Right lobe of liver (tissue), 6 donors: ENCODE measurements at regions not wholly inside any gene's neighbourhood (a gene's known extent, or its start where the extent isn't known, plus 50 kb on each side); places are given as distances from the start of the nearest gene placed in this dataset.
A peak's percentile ranks its signal among the peaks of the same experiment; 100 is the strongest.

Source experiments
- ATAC-seq, 4 donors: fragments of 200-7000 bp; cut with Tn5 transposase; one replicate each; pipeline ENCODE4 v1.9.1; 2020; ENCODE audit warnings: mild to moderate bottlenecking in 4 of 4, moderate library complexity in 4 of 4
- DNase-seq, 3 donors: peaks; one replicate each; pipeline ENCODE4 v3.0.0-alpha.2; 2020
- H3K27ac ChIP-seq, 3 donors: fragments of 200-600 bp; one replicate each; pipeline ENCODE4 v1.8.0; 2022
- H3K27me3 ChIP-seq, 2 donors: fragments of 200-600 bp; one replicate each; pipeline ENCODE4 v1.8.0; 2022
- H3K36me3 ChIP-seq, 4 donors: fragments of 200-600 bp; sonication (generic) in 1 of 4; one replicate each; pipeline versions ENCODE4 v1.5.1 to v1.8.0; 2017 to 2022; ENCODE audit warnings: control low read depth in 1 of 4
- H3K4me1 ChIP-seq, 4 donors: fragments of 200-600 bp; sonication (generic) in 1 of 4; one replicate each; pipeline versions ENCODE4 v1.5.1 to v1.8.0; 2017 to 2022; ENCODE audit warnings: control low read depth in 1 of 4
- H3K4me3 ChIP-seq, 3 donors: fragments of 200-600 bp; one replicate each; pipeline ENCODE4 v1.8.0; 2022
- H3K9me3 ChIP-seq, 4 donors: fragments of 200-600 bp; sonication (generic) in 1 of 4; one replicate each; pipeline versions ENCODE4 v1.5.1 to v1.8.0; 2017 to 2022; ENCODE audit warnings: control low read depth in 1 of 4
- POLR2A ChIP-seq: fragments of 450-650 bp; IDR thresholded peaks from one replicate; pipeline ENCODE4 v1.6.1; 2017; ENCODE audit warnings: antibody characterized with exemption, mild to moderate bottlenecking
- WGBS: methylation state at CpG from one replicate; pipeline ENCODE4 v1.1.6; 2018; ENCODE audit warnings: low coverage, low lambda C conversion rate; ENCODE audit not compliant: insufficient coverage; ENCODE audit errors: missing lambda C conversion rate; 5-methylcytosine and 5-hydroxymethylcytosine counted together
- intact Hi-C, 2 donors: fragments of 100-400 bp; cut with DNase I; formaldehyde crosslinking; loops; one replicate each; pipeline versions ENCODE4 v1.11.2 to v1.14.1; 2022
- TF ChIP-seq, protein P1 (sequence below), 4 donors: fragments of 200-600 bp in 3 of 4; fragments of 450-650 bp in 1 of 4; IDR thresholded peaks; one replicate each; pipeline versions ENCODE4 v1.5.1 to v1.8.0; 2016 to 2022; ENCODE audit warnings: antibody characterized with exemption in 4 of 4, mild to moderate bottlenecking in 2 of 4
- donor health status: DM: no; HTN: yes; CAD: no.
- donor health status: DM: no; HTN: no; CAD: no.
- donor health status: DM: no; HTN: no; CAD: no.
- donor health status: DM: no; HTN: yes; CAD: no.
- donor health status: DM: no; HTN: yes; CAD: no.

DNA sequence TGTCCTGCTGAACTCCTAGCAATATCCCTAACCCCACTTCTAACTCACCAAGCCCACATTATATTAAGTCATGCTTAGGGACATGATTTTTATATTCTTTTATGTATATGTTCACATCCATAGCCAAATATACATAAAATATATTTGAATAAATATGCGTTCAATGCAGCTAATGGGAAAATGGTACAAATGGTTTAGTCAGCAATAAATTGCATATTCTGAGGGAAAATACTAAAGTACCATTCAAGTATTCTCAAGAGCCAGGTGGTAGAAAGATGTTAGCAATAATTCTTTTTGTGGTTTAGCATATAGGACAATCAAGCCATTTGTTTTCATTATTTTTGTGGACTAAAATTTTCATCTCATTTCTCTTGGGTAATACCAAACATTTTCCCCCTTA, 306.0 kb downstream of the TDRD15 start:
- Histone ChIP-seq H3K9me3 (no peaks in the 10 kb centered on the region), H3K4me3 (no peak overlapping the region), H3K27ac (no peak overlapping the region), H3K4me1 (no peaks in the 10 kb centered on the region), H3K36me3 (no peaks in the 10 kb centered on the region), H3K27me3 (no peaks in the 10 kb centered on the region)
- DNase-seq (no peak), ATAC-seq (no peak)
- intact Hi-C loops: no loop called here
- TF ChIP-seq, protein P1, sequence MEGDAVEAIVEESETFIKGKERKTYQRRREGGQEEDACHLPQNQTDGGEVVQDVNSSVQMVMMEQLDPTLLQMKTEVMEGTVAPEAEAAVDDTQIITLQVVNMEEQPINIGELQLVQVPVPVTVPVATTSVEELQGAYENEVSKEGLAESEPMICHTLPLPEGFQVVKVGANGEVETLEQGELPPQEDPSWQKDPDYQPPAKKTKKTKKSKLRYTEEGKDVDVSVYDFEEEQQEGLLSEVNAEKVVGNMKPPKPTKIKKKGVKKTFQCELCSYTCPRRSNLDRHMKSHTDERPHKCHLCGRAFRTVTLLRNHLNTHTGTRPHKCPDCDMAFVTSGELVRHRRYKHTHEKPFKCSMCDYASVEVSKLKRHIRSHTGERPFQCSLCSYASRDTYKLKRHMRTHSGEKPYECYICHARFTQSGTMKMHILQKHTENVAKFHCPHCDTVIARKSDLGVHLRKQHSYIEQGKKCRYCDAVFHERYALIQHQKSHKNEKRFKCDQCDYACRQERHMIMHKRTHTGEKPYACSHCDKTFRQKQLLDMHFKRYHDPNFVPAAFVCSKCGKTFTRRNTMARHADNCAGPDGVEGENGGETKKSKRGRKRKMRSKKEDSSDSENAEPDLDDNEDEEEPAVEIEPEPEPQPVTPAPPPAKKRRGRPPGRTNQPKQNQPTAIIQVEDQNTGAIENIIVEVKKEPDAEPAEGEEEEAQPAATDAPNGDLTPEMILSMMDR (IDR thresholded peaks at IDR 0.05): no peak
- no peak for TF ChIP-seq POLR2A
- 79% methylated on average over 1 of the region's 1 CpG for WGBS

DNA sequence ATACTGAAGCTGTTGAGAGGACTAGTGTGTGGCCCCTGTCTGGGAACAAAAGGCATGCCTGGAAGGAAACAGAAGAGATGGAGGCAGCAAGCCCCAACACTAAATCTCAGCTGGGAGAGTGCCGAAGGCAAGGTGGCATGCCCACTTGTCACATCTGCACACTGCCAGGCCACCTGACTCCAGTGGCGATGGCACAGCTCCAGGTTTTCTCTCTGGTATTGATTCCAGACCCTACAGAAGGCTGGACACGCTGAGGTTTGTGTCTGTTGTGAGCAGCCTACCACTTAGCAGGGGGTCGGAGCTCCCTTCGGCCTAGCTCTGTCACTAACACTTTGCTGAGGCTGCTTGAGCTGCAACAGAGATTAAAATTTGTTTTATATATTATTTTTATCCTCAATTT, 307.3 kb downstream of the TDRD15 start:
- ATAC-seq (no peak), DNase-seq (no peak)
- Histone ChIP-seq H3K27ac (no peak overlapping the region), H3K27me3 (no peaks in the 10 kb centered on the region), H3K9me3 (no peaks in the 10 kb centered on the region), H3K4me1 (no peaks in the 10 kb centered on the region), H3K36me3 (no peaks in the 10 kb centered on the region), H3K4me3 (no peak overlapping the region)
- TF ChIP-seq, protein P1 (IDR thresholded peaks at IDR 0.05): no peak
- TF ChIP-seq POLR2A: no peak
- intact Hi-C loops: no loop called here
- WGBS: 67% methylated on average over 2 of the region's 5 CpGs

DNA sequence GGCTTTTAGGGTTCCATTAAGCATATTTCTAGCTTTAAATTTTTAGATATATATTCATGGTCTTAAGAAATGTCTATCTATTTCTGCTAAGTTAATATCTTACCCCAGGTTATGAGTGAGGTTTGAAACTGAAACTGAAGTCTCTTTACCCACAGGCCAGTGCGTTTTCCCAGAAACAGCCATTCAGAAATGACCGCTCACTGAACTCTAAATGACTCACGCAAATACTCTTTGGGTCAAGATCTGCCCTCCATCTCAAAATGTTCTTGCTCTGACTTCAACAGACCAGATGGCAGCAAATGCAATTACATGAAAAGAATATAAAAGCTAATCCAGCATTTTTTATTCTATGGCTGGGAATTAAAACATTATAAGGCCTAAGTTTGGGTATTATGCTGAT, 315.2 kb downstream of the TDRD15 start:
- Histone ChIP-seq H3K27ac (no peak overlapping the region), H3K4me3 (no peak overlapping the region), H3K9me3 (no peaks in the 10 kb centered on the region), H3K36me3 (no peaks in the 10 kb centered on the region), H3K27me3 (no peaks in the 10 kb centered on the region), H3K4me1 (no peaks in the 10 kb centered on the region)
- WGBS: 79% methylated on average over 3 of the region's 3 CpGs
- DNase-seq: no peak
- ATAC-seq: peak in 1 of 4 donors; percentile 23
- no peak for TF ChIP-seq POLR2A
- TF ChIP-seq, protein P1 (IDR thresholded peaks at IDR 0.05): no peak
- intact Hi-C loops: no loop called here

DNA sequence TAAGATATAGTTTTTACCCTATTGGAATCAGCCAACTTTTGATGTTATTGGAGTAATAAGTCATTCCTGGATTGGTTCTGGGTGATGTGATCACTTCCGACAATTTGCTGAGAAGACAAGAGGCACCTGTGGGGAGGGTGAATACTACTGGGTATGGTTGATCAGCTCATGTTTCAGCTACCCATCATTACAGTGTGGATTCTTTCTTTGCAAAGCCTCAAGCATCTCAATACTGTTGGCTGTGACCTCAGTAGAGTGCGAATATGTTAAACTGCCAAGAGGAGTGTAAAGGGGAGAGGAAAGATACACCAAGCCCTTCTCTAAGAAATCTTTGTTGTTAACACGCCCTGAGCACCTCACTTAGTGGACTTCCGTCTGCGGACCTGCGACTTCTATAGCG, 317.7 kb downstream of the TDRD15 start:
- WGBS: 66% methylated on average over 2 of the region's 7 CpGs
- no peak for ATAC-seq
- DNase-seq: no peak
- Histone ChIP-seq H3K36me3 (no peaks in the 10 kb centered on the region), H3K27ac (no peak overlapping the region), H3K9me3 (no peaks in the 10 kb centered on the region), H3K4me1 (no peaks in the 10 kb centered on the region), H3K27me3 (no peaks in the 10 kb centered on the region), H3K4me3 (no peak overlapping the region)
- TF ChIP-seq, protein P1 (IDR thresholded peaks at IDR 0.05): no peak
- TF ChIP-seq POLR2A: no peak
- intact Hi-C loops: no loop called here

DNA sequence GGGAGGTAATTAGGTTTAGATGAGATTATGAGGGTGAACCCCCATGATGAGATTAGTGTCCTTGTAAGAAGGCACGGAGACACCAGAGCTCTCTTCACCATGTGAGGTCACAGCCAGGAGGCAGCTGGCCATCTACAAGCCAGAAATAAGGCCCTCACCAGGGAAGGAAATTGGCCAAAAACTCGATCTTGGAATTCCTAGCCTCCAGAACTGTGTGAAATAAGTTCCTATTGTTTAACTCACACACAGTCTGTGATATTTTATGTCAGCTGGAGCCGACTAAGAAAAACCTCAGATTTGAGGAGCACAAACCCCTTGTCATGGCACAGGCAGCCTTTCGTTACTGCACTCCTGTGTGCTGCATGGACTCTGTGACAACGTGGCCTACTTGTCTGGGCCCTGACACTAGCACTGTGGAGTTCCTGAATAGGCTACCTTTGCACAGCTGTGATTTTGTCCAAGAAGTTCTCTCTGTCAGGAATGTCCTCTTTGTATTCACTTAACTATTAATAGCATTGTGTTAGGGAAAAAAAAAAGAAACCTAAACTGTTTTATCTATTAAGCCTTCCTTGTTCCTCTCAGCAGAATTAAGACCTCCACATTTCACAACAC, 319.8 kb downstream of the TDRD15 start:
- Histone ChIP-seq H3K27me3 (no peaks in the 10 kb centered on the region), H3K4me3 (no peak overlapping the region), H3K9me3 (no peaks in the 10 kb centered on the region), H3K4me1 (no peaks in the 10 kb centered on the region), H3K36me3 (no peaks in the 10 kb centered on the region), H3K27ac (no peak overlapping the region)
- no peak for TF ChIP-seq POLR2A
- TF ChIP-seq, protein P1 (IDR thresholded peaks at IDR 0.05): no peak
- WGBS: 37% methylated on average over 2 of the region's 5 CpGs
- intact Hi-C loops: no loop called here
- ATAC-seq (no peak), DNase-seq (no peak)
